ENCODE measurements at regions not wholly inside any gene's neighbourhood (a gene's known extent, or its start where the extent isn't known, plus 50 kb on each side); places are given as distances from the start of the nearest gene placed in this dataset.

DNA sequence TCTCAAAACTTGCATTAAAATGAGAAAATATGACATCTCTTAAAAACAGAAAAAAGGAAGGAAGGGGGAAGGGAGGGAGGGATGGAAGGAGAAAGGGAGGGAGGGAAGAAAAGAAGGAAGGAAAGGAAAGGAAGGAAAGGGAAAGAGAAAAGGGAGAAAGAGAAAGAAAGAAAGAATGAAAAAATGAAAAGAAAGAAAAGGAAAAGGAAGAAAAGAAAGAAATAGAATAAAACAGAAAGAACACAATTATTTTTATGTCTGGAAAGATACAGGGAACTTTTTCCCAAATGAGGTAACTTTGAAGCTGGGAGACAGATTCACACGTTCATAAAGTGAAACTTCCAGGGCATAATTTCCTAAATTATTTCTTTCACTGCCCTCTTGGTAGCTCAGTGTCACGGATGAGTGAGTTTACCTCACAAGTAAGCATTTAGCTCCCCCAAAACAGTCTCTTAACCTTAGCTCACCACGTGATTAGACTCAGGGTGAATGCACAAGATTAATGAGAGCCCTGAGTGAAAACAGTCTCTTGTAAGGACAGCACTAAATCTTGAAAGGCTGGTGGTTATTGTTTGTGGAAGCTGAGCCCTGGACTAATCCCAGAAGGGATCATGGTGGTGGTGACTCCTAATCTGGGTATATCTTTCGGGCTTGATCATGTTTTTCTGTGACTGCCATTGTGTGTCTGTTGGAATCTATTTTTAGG lies 74.1 kb upstream of the HDAC9 start:
- Histone ChIP-seq H3K4me2 (ENCODE audit: insufficient read depth, low read length) (no peak overlapping the region), H3K9ac (replicated peaks; ENCODE audit: extremely low read depth, insufficient read depth, low read length) (no peak overlapping the region), H3K4me1 (ENCODE audit: control insufficient read depth, extremely low read depth, insufficient read depth, low read length) (peaks cover 10% of the 10 kb centered on the region), H3K4me3 (replicated peaks in 1 of 3; ENCODE audit: insufficient read depth in 1 of 3, low read depth in 1 of 3, low read length in 3 of 3) (no peak overlapping the region), H4K20me1 (replicated peaks; ENCODE audit: control insufficient read depth, extremely low read depth, insufficient read depth, low read length) (no peaks in the 10 kb centered on the region), H3K9me3 (replicated peaks; ENCODE audit: control insufficient read depth, insufficient read depth, low read length) (no peaks in the 10 kb centered on the region), H3K36me3 (ENCODE audit: control insufficient read depth in 2 of 2, extremely low read depth in 1 of 2, insufficient read depth in 2 of 2, low read length in 2 of 2) (no peaks in the 10 kb centered on the region), H3K27me3 (ENCODE audit: control insufficient read depth in 2 of 2, insufficient read depth in 2 of 2, low read length in 2 of 2) (no peaks in the 10 kb centered on the region), H3K9me1 (replicated peaks; ENCODE audit: control insufficient read depth, extremely low read depth, insufficient read depth, low read length) (no peaks in the 10 kb centered on the region), H3K27ac (ENCODE audit: insufficient read depth, low read depth, low read length) (no peak overlapping the region), H3K79me2 (ENCODE audit: control insufficient read depth, insufficient read depth, low read length) (no peaks in the 10 kb centered on the region), H2AFZ (ENCODE audit: low read depth, low read length) (peak overlapping the region; percentile 5)
- CTCF ChIA-PET, result interaction anchor here (0.9 to 2.1 kb wide), 3 partner anchors 9 to 63 kb away, joined by 3 to 7 read pairs (median 4); no protein-coding TSS in a partner anchor
- dilution Hi-C loops (cut with MboI; ENCODE audit: extremely low pct_ligation_motif_present, low sequenced_read_pairs), result no loop called here
- intact Hi-C loops (cut with micrococcal nuclease), result no loop called here
- no TSS peak for BruUV-seq (replicated peaks)
- TF ChIP-seq EZH2 (IDR thresholded peaks at IDR 0.05; ENCODE audit: borderline replicate concordance, low read depth, low read length, severe bottlenecking) (no peak), POLR2AphosphoS5 (IDR thresholded peaks at IDR 0.05; ENCODE audit: insufficient read depth, low read depth, low read length) (no peak), POLR2A (IDR thresholded peaks at IDR 0.05; ENCODE audit: low read depth, low read length) (no peak)
- TF ChIP-seq, protein P1, sequence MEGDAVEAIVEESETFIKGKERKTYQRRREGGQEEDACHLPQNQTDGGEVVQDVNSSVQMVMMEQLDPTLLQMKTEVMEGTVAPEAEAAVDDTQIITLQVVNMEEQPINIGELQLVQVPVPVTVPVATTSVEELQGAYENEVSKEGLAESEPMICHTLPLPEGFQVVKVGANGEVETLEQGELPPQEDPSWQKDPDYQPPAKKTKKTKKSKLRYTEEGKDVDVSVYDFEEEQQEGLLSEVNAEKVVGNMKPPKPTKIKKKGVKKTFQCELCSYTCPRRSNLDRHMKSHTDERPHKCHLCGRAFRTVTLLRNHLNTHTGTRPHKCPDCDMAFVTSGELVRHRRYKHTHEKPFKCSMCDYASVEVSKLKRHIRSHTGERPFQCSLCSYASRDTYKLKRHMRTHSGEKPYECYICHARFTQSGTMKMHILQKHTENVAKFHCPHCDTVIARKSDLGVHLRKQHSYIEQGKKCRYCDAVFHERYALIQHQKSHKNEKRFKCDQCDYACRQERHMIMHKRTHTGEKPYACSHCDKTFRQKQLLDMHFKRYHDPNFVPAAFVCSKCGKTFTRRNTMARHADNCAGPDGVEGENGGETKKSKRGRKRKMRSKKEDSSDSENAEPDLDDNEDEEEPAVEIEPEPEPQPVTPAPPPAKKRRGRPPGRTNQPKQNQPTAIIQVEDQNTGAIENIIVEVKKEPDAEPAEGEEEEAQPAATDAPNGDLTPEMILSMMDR (IDR thresholded peaks at IDR 0.05; ENCODE audit: extremely low read depth in 1 of 2, insufficient read depth in 1 of 2, low read depth in 1 of 2, low read length in 2 of 2), result no peak
- FAIRE-seq (no peak), DNase-seq (ENCODE audit: low read depth, low spot score) (no peak)
- POLR2A ChIA-PET, result no interaction called here

DNA sequence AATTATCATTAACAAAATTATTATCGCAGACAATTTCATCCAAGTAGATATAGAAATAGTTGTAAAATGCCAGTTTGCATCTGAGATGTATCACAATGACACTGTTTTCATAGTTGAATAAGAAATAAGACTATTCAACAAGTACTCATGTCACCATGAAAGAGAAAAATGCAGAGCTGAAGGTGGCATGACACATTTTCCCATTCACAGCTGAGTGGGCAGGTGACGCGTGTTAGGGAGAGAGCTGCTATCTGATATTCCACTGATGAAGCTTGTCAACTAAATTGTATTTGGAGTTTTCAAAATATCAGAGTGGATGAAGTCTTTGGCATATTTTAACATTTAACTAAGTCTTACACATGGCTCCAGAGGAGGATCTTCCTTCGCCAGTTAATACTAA lies 70.3 kb upstream of the HDAC9 start:
- Histone ChIP-seq H3K27me3 (ENCODE audit: control insufficient read depth in 2 of 2, insufficient read depth in 2 of 2, low read length in 2 of 2) (no peaks in the 10 kb centered on the region), H3K9me3 (replicated peaks; ENCODE audit: control insufficient read depth, insufficient read depth, low read length) (no peaks in the 10 kb centered on the region), H3K27ac (ENCODE audit: insufficient read depth, low read depth, low read length) (no peak overlapping the region), H2AFZ (ENCODE audit: low read depth, low read length) (no peak overlapping the region), H3K4me1 (ENCODE audit: control insufficient read depth, extremely low read depth, insufficient read depth, low read length) (peaks cover 29% of the 10 kb centered on the region), H3K79me2 (ENCODE audit: control insufficient read depth, insufficient read depth, low read length) (no peaks in the 10 kb centered on the region), H3K4me3 (replicated peaks in 1 of 3; ENCODE audit: insufficient read depth in 1 of 3, low read depth in 1 of 3, low read length in 3 of 3) (no peak overlapping the region), H3K9me1 (replicated peaks; ENCODE audit: control insufficient read depth, extremely low read depth, insufficient read depth, low read length) (no peaks in the 10 kb centered on the region), H3K9ac (replicated peaks; ENCODE audit: extremely low read depth, insufficient read depth, low read length) (no peak overlapping the region), H4K20me1 (replicated peaks; ENCODE audit: control insufficient read depth, extremely low read depth, insufficient read depth, low read length) (no peaks in the 10 kb centered on the region), H3K4me2 (ENCODE audit: insufficient read depth, low read length) (no peak overlapping the region), H3K36me3 (ENCODE audit: control insufficient read depth in 2 of 2, extremely low read depth in 1 of 2, insufficient read depth in 2 of 2, low read length in 2 of 2) (no peaks in the 10 kb centered on the region)
- ChIA-PET CTCF (interaction anchor here (0.7 kb wide), 1 partner anchor 73 kb away, joined by 3 read pairs; no protein-coding TSS in a partner anchor), POLR2A (no interaction called here)
- dilution Hi-C loops (cut with MboI; ENCODE audit: extremely low pct_ligation_motif_present, low sequenced_read_pairs), result no loop called here
- BruUV-seq (replicated peaks), result no TSS peak
- TF ChIP-seq MYC (IDR thresholded peaks at IDR 0.05; ENCODE audit: low read depth, low read length) (no peak), GATA2 (IDR thresholded peaks at IDR 0.05; ENCODE audit: insufficient read depth, insufficient read length, low read depth, low read length) (no peak), JUN (IDR thresholded peaks at IDR 0.05; ENCODE audit: borderline replicate concordance, insufficient read depth, insufficient read length, low read depth) (no peak), FOS (IDR thresholded peaks at IDR 0.05; ENCODE audit: borderline replicate concordance, insufficient read depth, low read length) (no peak), POLR2AphosphoS5 (IDR thresholded peaks at IDR 0.05; ENCODE audit: insufficient read depth, low read depth, low read length) (no peak), POLR2A (IDR thresholded peaks at IDR 0.05; ENCODE audit: low read depth, low read length) (no peak), EZH2 (IDR thresholded peaks at IDR 0.05; ENCODE audit: borderline replicate concordance, low read depth, low read length, severe bottlenecking) (no peak)
- TF ChIP-seq, protein P2, sequence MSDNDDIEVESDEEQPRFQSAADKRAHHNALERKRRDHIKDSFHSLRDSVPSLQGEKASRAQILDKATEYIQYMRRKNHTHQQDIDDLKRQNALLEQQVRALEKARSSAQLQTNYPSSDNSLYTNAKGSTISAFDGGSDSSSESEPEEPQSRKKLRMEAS (IDR thresholded peaks at IDR 0.05; ENCODE audit: insufficient read depth, insufficient read length), result no peak
- TF ChIP-seq, protein P1 (IDR thresholded peaks at IDR 0.05; ENCODE audit: extremely low read depth in 1 of 2, insufficient read depth in 1 of 2, low read depth in 1 of 2, low read length in 2 of 2), result no peak
- FAIRE-seq (no peak), DNase-seq (ENCODE audit: low read depth, low spot score) (no peak)
- intact Hi-C loops (cut with micrococcal nuclease), result no loop called here

All from endothelial cell of umbilical vein (primary cell).